Umbilical cord (tissue), 1 donor: ENCODE measurements at regions not wholly inside any gene's neighbourhood (a gene's known extent, or its start where the extent isn't known, plus 50 kb on each side); places are given as distances from the start of the nearest gene placed in this dataset.
"Not testable (repeated sequence)": the region's sequence is repeated elsewhere in the genome, so short reads cannot be mapped to it uniquely, and the experiment has no call there.

ENCODE experiments used
- DNase-seq: peaks from one replicate; pipeline ENCODE4 v3.0.0-alpha.2; 2015; ENCODE audit warnings: low spot score

DNA sequence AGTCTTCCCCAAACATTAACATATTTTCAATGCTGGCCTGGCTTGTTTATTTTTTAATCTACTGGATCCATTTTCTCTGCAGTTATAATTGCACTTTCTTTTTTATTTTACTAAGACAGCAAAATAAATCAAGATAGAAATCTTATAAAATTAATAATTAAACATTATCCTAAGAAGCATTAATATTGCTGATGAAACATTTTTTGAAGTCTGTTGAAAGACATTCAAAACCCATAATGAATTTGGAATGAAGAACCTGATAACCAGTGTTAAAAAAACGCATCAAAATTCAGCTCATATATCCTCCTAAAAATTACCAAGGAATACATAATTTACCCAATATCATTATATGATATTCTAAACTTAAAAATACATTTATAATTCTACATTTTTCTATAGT is 675.7 kb upstream of the PRMT6 start:
- no peak for DNase-seq

DNA sequence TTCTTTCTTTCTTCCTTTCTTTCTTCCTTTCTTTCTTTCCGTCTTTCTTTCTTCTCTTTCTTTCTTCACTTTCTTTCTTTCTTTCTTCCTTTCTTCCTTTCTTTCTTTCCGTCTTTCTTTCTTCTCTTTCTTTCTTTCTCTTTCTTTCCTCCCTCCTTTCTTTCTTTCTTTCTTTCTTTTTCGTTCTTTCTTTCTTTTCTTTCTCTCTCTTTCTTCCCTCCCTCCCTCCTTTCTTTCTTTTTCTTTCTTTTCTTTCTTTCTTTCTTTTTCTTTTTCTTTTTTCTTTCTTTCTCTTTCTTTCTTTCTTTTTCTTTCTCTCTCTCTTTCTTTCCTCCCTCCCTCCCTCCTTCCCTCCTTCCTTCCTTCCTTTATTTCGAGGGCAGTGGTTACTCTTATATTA is 667.3 kb upstream of the PRMT6 start:
- not testable (repeated sequence) for DNase-seq

DNA sequence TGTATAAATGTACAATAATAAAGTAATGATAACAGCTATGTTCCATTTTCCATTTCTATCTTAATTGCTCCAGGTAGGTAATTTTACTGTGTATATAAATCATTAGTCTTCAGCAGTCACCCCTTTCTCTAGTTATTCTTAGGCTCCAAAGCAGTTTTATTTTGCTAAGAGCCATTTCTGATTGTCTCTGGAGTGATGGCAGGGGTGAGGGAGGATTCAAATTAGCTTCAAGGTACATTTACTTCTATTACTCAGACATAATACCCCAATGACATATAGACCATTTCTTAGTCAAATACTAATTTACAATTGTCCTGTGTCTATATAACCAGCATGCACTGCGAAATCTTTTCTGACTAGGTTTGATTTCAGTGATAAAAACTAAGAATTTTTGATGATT is 663.4 kb upstream of the PRMT6 start:
- no peak for DNase-seq

- no peak for DNase-seq
These were observed 660.5 kb upstream of the PRMT6 start for GRCh38 chr1:106396020-106396419.

DNA sequence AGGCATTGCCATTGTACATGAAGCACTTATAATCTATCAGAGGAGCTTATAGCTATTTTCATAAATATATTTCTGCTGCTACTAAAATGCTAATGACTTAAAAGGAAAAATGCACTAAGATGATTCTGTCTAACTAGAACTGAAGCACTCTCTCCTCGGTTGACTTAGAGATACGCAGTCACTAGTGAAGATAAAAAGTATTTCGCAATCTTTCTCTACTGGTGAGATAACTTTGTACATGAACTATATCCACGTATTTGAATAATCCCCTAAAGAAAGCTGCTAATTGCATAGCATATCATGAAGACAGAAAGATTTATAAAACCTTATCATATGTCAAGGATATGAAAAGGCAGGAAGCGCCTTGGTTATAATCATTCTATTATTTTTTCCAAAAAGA is 658.1 kb upstream of the PRMT6 start:
- no peak for DNase-seq

DNA sequence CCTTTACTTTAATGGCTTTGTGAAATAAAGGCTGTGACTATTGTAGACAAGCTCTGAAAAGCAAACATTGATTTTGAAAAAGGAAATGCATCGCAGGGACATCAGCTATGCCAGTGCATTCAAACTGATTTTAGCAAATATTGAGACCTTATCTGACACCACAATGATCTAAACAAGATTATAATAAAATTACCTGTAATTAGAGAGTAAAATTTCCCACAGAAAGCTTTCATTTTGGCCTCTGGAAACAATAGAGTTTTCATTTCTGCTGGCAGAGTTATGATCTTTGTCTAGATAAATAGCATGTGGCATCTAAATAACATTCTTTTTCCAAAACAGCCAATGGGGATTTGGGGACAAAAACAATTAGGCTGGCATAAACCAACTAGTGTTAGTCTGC is 650.4 kb upstream of the PRMT6 start:
- no peak for DNase-seq

DNA sequence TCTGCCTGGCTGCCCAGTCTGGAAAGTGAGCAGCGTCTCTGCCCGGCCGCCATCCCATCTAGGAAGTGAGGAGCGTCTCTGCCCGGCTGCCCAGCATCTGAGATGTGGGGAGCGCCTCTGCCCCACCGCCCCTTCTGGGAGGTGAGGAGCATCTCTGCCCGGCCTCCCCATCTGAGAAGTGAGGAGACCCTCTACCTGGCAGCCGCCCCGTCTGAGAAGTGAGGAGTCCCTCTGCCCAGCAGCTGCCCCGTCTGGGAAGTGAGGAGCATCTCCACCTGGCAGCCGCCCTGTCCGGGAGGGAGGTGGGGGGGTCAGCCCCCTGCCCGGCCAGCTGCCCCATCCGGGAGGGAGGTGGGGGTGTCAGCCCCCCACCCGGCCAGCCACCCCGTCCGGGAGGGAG is 644.2 kb upstream of the PRMT6 start:
- not testable (repeated sequence) for DNase-seq

DNA sequence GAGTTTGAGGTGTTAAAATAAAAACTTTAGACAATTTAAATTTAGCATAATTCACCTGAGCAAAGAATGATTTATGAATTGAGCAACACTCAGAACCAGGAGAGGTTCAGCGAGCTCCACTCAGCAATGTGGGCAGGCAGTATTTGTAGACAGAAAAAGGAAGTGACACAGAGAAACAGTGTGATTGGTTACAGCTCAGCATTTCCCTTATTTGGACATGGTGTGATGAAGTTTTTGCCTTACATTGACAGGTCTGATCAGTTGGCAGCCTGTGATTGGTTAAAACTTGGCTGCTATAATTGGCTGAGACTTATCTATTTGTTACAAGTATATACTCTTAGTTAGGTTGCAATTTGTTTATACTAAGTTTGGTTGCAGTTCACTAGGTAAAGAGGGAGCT is 621.2 kb upstream of the PRMT6 start:
- DNase-seq = no peak

- no peak for DNase-seq
These were observed 617.0 kb upstream of the PRMT6 start for GRCh38 chr1:106439475-106439874.

GRCh38 chr1:106447466-106447865 is 609.0 kb upstream of the PRMT6 start:
- DNase-seq = no peak

DNA sequence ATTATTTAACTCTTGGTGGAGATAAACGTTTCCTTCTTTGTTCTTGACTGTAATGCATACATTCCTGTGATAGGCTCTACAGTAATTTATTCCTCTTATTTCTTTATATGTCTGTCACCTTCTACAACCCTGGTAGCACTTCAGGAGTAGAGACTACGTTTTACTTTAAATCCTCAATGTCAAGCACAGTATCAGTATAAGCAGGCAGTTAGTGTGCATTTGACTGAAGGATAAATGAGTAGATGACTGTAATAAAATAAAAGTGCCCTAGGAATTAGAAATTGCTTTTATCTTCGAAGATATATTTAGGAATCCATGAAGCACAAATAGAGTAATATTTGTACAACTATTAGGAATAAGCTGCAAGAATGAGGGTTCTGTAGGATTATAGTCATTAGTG is 599.6 kb upstream of the PRMT6 start:
- DNase-seq = no peak

DNA sequence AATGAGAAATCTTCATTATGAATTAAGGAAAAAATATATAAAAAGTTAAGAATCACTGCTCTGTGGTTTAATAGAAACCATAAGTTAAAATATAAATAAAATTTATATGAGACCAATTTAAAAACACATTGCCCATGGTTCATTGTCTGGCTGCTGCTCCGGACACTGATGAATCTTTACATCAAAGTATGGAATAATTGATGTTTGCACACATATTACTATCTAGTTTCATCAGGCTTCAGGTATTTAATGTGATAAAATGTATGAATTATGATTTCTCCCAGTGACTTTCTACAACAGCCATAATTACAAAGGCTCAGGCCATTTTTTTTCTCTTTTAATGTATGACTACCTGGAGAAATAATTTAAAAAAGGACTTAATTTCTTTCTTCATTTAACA is 599.1 kb upstream of the PRMT6 start:
- DNase-seq = no peak

- DNase-seq = no peak
These were observed 597.6 kb upstream of the PRMT6 start for GRCh38 chr1:106458866-106459265.

GRCh38 chr1:106459418-106459817 is 597.1 kb upstream of the PRMT6 start:
- DNase-seq = no peak

DNA sequence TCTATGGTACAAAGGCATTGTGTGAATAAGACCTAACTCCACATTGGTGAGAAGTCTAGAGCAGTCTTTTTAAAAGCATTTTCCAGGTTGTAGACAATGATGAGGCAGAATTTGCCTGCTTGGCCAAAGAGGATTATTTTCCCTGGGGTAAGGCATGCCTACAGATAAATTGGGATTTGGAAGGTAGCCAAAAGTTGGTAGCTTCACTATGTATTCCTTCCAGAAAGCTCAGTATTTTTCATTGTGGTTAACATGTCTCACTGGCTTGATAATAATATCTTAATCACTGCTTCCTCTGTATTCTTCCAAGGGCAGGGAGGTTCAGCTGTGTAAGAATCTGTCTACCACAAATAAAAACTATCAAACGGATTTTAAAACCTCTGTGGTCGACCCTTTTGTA is 590.8 kb upstream of the PRMT6 start:
- no peak for DNase-seq

DNA sequence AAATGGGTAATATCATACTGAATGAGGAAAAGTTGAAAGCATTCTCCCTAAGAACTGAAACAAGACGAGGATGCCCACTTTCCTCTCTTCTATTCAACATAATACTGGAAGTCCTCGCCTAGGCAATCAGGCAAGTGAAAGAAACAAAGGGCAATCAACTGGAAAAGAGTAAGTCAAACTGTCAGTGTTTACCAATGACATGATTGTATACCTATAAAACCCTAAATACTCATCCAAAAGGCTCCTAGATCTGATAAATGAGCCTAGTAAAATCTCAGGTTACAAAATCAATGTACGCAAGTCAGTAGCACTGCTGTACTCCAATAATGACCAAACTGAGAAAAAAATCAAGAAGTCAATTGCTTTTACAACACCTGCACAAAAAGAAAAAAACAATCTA is 575.8 kb upstream of the PRMT6 start:
- no peak for DNase-seq

- no peak for DNase-seq
These were observed 563.6 kb upstream of the PRMT6 start for GRCh38 chr1:106492880-106493279.

DNA sequence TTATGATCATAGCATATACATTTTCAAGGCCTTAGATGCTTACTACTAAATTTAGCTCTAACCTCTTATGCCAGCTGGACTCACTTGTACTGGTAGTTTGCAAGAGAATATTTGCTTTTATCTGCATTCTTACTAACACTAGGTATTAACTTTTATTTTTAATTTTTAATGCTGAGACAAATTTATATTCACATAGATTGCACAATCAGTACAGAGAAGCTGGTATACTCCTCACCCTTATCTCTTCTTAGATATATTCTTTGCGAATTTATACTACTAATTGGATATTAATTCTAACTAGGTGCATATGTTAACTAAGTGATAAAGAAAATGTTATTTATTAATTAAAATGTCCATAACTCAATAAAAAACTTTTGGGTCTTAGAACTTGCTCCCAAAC is 561.8 kb upstream of the PRMT6 start:
- no peak for DNase-seq

DNA sequence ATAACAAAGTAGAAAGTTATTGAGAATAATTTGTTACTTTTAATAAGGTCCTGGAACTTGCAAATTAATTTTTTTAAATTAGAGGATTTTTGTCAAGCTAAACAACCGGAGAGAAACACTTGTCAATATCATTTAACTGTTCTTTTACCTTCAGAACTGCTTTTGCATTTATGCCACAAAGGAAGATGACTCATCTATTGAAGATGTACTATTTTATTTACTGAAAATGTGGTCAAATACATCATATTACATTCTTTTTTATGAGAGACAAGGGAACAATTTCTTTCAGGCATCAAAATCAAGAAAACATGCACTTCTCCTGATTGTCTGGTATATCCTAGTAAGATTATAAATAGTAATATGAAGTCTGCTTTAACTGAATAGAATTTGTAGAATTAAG is 558.2 kb upstream of the PRMT6 start:
- no peak for DNase-seq

DNA sequence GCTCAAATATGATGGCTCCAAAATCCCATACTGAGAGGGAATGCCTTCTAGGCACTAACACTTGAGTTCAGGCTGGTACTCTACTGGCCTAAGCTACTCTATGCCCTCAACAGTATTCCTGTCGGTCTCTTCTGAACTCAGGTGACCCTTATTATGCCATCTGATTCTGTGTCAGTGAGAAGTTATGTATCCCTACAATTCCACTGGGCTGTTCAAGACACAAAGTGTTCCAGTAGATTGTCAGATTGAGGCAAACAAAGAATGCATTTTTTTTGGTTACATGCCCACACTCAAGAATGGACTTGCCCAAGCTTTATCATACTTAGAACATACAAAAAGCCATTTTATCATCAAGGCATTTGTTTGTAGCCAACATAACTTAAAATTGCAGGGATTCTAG is 553.8 kb upstream of the PRMT6 start:
- DNase-seq = no peak

GRCh38 chr1:106515375-106515774 is 541.1 kb upstream of the PRMT6 start:
- no peak for DNase-seq

GRCh38 chr1:106517224-106517623 is 539.2 kb upstream of the PRMT6 start:
- no peak for DNase-seq

DNA sequence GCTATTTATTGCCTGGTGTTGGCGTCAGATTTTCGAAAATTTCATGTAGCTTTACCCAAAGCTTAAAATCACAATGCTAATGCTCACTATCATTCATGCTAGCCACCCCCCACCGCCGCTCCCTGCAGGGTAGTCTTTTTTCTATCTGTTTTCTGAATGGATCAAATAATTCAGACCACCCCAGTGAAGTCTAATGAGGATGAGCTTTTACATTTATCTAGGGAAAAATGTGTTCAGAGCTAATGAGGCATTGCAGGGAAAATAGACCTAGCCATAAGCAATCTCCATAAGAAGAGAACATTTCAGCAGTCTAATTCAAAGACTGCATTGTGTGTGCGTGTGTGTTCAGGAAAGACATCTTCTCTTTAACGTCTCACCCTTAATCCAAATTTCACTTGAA is 533.0 kb upstream of the PRMT6 start:
- DNase-seq = no peak

GRCh38 chr1:106524631-106525030 is 531.8 kb upstream of the PRMT6 start:
- DNase-seq = no peak

DNA sequence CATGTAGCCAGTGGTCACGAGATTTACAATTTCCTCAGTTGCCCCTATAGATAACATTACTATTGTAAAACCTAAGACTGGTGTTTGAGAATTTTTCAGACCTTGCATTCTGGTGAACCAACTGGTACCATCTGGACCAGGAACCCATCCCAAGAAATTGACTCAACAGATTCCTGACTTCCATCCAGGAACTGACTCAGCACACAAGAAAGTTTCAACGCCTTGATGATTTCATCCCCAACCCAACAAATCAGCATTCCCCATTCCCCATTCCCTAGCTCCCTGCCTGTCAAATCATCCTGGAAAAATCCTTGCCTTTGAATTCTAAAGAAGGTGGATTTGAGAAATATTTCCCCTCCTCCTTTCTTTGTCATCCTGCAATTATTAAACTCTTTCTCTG is 529.8 kb upstream of the PRMT6 start:
- no peak for DNase-seq
